Adrenal gland (tissue), 9 donors: ENCODE measurements at regions not wholly inside any gene's neighbourhood (a gene's known extent, or its start where the extent isn't known, plus 50 kb on each side); places are given as distances from the start of the nearest gene placed in this dataset.
"Not testable (repeated sequence)": the region's sequence is repeated elsewhere in the genome, so short reads cannot be mapped to it uniquely, and the experiment has no call there.

Experiments
- DNase-seq, 7 donors: peaks; one replicate each; pipeline ENCODE4 v3.0.0-alpha.2; 2019 to 2020
- H3K27ac ChIP-seq, 5 donors: fragments of 200-600 bp; sonication (generic) in 4 of 5; 1 replicate in 3 of 5; 2 replicates in 2 of 5; pipeline versions ENCODE4 v1.5.1 to v1.8.0; 2016 to 2020; ENCODE audit warnings: mild to moderate bottlenecking in 1 of 5
- H3K27me3 ChIP-seq: fragments of 200-600 bp; 2 replicates; pipeline ENCODE4 v1.8.0; 2021
- H3K36me3 ChIP-seq, 2 donors: fragments of 200-600 bp; replicated peaks in 1 of 2; 1 replicate in 1 of 2; 2 replicates in 1 of 2; pipeline versions ENCODE4 v1.5.1 to v1.8.0; 2018 to 2022
- H3K4me1 ChIP-seq, 2 donors: fragments of 200-600 bp; replicated peaks in 1 of 2; 1 replicate in 1 of 2; 2 replicates in 1 of 2; pipeline versions ENCODE4 v1.5.1 to v1.8.0; 2018 to 2021
- H3K4me3 ChIP-seq, 4 donors: fragments of 200-600 bp; sonication (generic) in 3 of 4; one replicate each; pipeline ENCODE4 v1.5.1; 2016 to 2018
- H3K9me3 ChIP-seq, 3 donors: fragments of 200-600 bp; sonication (generic) in 1 of 3; replicated peaks in 1 of 3; 1 replicate in 2 of 3; 2 replicates in 1 of 3; pipeline versions ENCODE4 v1.5.1 to v1.8.0; 2016 to 2021
- CTCF ChIP-seq, 6 experiments: fragments of 450-650 bp in 4 of 6; fragments of 200-600 bp in 2 of 6; sonication (generic) in 1 of 6; IDR thresholded peaks; 1 replicate in 5 of 6; 2 replicates in 1 of 6; pipeline versions ENCODE4 v1.5.1 to v1.8.0; 2016 to 2021; ENCODE audit warnings: antibody characterized with exemption in 6 of 6, mild to moderate bottlenecking in 2 of 6, moderate library complexity in 1 of 6
- POLR2A ChIP-seq, 2 donors: fragments of 450-650 bp; IDR thresholded peaks; one replicate each; pipeline ENCODE4 v1.6.1; 2017; ENCODE audit warnings: antibody characterized with exemption in 2 of 2, mild to moderate bottlenecking in 2 of 2, moderate library complexity in 1 of 2
- WGBS, 4 donors: extraction: QIAGEN DNeasy Blood & Tissue Kit in 2 of 4; methylation state at CpG; one replicate each; pipeline versions ENCODE4 v1.1.5 to v1.1.7; 2013 to 2017; 5-methylcytosine and 5-hydroxymethylcytosine counted together
- intact Hi-C, 2 donors: fragments of 100-400 bp; cut with DNase I; formaldehyde crosslinking; loops; one replicate each; pipeline versions ENCODE4 v1.14.1 to v1.15.0; 2022 to 2023
- donor health status: healthy with polysubstance abuse.
- donor health status: Bipolar disorder and iron deficiency.
- donor health status: DM: yes; HTN: yes; CAD: no.
- donor health status: DM: no; HTN: no; CAD: no.
- donor health status: DM: no; HTN: no; CAD: no.

DNA sequence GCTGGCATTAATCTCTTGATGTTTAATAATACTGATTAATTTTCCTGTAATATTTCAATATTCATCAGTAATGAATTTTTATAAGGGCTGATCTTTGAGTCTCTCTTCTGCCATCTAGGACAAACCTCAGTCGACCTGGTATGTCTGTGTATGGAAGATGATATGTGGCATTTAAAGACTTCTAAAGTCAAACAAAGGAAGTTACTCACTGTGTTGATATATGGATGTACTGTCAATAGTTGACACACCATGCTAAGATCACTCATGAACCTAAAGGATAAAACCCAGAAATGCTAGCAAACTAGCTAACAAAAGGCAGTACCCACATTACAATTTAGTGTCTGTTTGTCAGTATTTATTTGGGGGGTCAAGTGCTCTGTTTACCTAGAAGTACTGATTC lies 380.7 kb upstream of the GOT2 start:
- TF ChIP-seq POLR2A (IDR thresholded peaks at IDR 0.05): no peak
- no peak for TF ChIP-seq CTCF (IDR thresholded peaks at IDR 0.05)
- intact Hi-C loops: no loop called here
- Histone ChIP-seq H3K27me3 (no peaks in the 10 kb centered on the region), H3K9me3 (no peaks in the 10 kb centered on the region), H3K4me3 (no peak overlapping the region), H3K27ac (no peak overlapping the region), H3K36me3 (no peaks in the 10 kb centered on the region), H3K4me1 (no peaks in the 10 kb centered on the region)
- DNase-seq: no peak
- 44 to 62% (median 47%) methylated on average over 1 of the region's 1 CpG for WGBS, 4 donors

DNA sequence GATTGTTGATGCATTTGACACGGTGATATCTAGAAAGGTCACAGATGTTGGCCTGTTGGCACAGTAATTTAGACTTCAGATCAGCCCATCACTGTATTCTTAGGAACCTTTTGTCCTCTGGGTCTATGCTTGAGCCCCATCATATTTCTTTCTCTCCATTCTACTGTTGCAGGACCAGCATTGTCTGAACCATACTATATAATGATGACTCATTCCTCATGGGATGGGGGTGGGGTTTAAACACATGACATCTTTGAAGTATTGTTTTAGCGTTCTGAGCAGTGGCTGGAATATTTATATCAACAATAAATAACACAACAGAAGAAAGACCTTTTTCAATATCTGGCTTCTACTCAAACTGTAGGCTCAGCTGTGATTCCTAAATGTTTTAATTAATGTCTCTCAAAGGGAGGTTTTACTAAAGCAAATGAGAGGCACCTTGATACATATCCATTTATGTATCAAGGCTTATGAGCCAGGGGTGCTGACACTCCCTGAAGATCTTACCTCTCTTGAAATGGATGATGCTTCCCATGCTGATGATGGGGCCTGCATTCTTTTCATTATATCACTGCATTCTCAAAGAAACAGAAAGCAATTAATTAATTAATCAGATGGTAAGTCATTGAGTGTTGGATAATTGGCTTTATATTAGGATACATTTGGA lies 379.0 kb upstream of the GOT2 start:
- Histone ChIP-seq H3K4me3 (no peak overlapping the region), H3K36me3 (no peaks in the 10 kb centered on the region), H3K9me3 (no peaks in the 10 kb centered on the region), H3K4me1 (no peaks in the 10 kb centered on the region), H3K27me3 (no peaks in the 10 kb centered on the region), H3K27ac (no peak overlapping the region)
- TF ChIP-seq POLR2A (IDR thresholded peaks at IDR 0.05) (no peak), CTCF (IDR thresholded peaks at IDR 0.05) (no peak)
- WGBS, 4 donors: 45 to 62% (median 53%) methylated on average over 2 of the region's 2 CpGs
- DNase-seq: no peak
- intact Hi-C loops: no loop called here

GRCh38 chr16:59111280-59111679 lies 377.2 kb upstream of the GOT2 start:
- intact Hi-C loops: no loop called here

GRCh38 chr16:59108374-59108773 lies 374.3 kb upstream of the GOT2 start:
- no peaks in the 10 kb centered on the region for H3K9me3 ChIP-seq
- no peak overlapping the region for H3K27ac ChIP-seq
- H3K4me1 ChIP-seq: no peaks in the 10 kb centered on the region
- WGBS, 4 donors: 29 to 45% (median 42%) methylated on average over 2 of the region's 2 CpGs
- H3K36me3 ChIP-seq: no peaks in the 10 kb centered on the region
- TF ChIP-seq CTCF (IDR thresholded peaks at IDR 0.05): no peak
- TF ChIP-seq POLR2A (IDR thresholded peaks at IDR 0.05): no peak
- intact Hi-C loops: no loop called here
- no peak overlapping the region for H3K4me3 ChIP-seq
- H3K27me3 ChIP-seq: no peaks in the 10 kb centered on the region
- no peak for DNase-seq

More at GRCh38 chr16:59111280-59111679, 377.2 kb upstream of the GOT2 start:
- no peaks in the 10 kb centered on the region for H3K9me3 ChIP-seq
- H3K36me3 ChIP-seq: no peaks in the 10 kb centered on the region
- H3K4me3 ChIP-seq: no peak overlapping the region
- H3K27ac ChIP-seq: no peak overlapping the region
- TF ChIP-seq POLR2A (IDR thresholded peaks at IDR 0.05): no peak
- TF ChIP-seq CTCF (IDR thresholded peaks at IDR 0.05): no peak
- H3K4me1 ChIP-seq: no peaks in the 10 kb centered on the region
- H3K27me3 ChIP-seq: no peaks in the 10 kb centered on the region
- DNase-seq: no peak

- WGBS, 4 donors: 66 to 90% (median 81%) methylated on average over 7 to 9 of the region's 9 CpGs
- H3K27me3 ChIP-seq, H3K27ac ChIP-seq, H3K36me3 ChIP-seq, DNase-seq, H3K4me3 ChIP-seq, intact Hi-C loops, H3K9me3 ChIP-seq, H3K4me1 ChIP-seq: not testable (repeated sequence)
These were observed 362.6 kb upstream of the GOT2 start for GRCh38 chr16:59096682-59097081.
